ENCODE measurements at regions not wholly inside any gene's neighbourhood (a gene's known extent, or its start where the extent isn't known, plus 50 kb on each side); places are given as distances from the start of the nearest gene placed in this dataset.

GRCh38 chr3:30311781-30312180 is 294.6 kb upstream of the TGFBR2 start:
- no peak for TF ChIP-seq CTCF (IDR thresholded peaks at IDR 0.05)
- TF ChIP-seq POLR2AphosphoS5 (IDR thresholded peaks at IDR 0.05) = no peak
- no peak for TF ChIP-seq POLR2A (IDR thresholded peaks at IDR 0.05)
- no peak for TF ChIP-seq EP300 (IDR thresholded peaks at IDR 0.05)
